K562 (cell line): ENCODE measurements at regions not wholly inside any gene's neighbourhood (a gene's known extent, or its start where the extent isn't known, plus 50 kb on each side); places are given as distances from the start of the nearest gene placed in this dataset.

ENCODE experiments used
- BMI1 ChIP-seq: fragments of 150-350 bp; IDR thresholded peaks from 2 replicates; pipeline ENCODE4 v1.6.1; 2014; ENCODE audit warnings: low read length
- DACH1 ChIP-seq: fragments of 450-650 bp; IDR thresholded peaks from 2 replicates; pipeline ENCODE4 v1.6.1; 2018; ENCODE audit not compliant: partially characterized antibody
- PCBP2 ChIP-seq: fragments of 200-400 bp; formaldehyde crosslinking; IDR thresholded peaks from 2 replicates; pipeline ENCODE4 v1.6.1; 2018; ENCODE audit warnings: low read length, low read depth, mild to moderate bottlenecking, moderate library complexity; ENCODE audit not compliant: poor library complexity, severe bottlenecking
- POLR2AphosphoS2 ChIP-seq: IDR thresholded peaks from 2 replicates; pipeline ENCODE4 v1.6.1; 2012; ENCODE audit warnings: low read length, improper control_type of control experiment
- RBM39 ChIP-seq: fragments of 200-400 bp; formaldehyde crosslinking; optimal IDR thresholded peaks from 2 replicates; pipeline ENCODE3; 2018; ENCODE audit warnings: low read depth, low read length
- THRAP3 ChIP-seq: fragments of 450-650 bp; IDR thresholded peaks from 2 replicates; pipeline ENCODE4 v1.6.1; 2016; ENCODE audit warnings: mild to moderate bottlenecking, inconsistent platforms, borderline replicate concordance
- TSC22D4 ChIP-seq: fragments of 450-650 bp; IDR thresholded peaks from 2 replicates; pipeline ENCODE4 v1.6.1; 2016; ENCODE audit warnings: missing genetic modification characterization, missing biosample characterization, control low read depth
- TF ChIP-seq, protein P1 (sequence below), 2 experiments: fragments of 150-350 bp in 1 of 2; IDR thresholded peaks; 2 replicates each; pipeline ENCODE4 v1.6.1; 2012 to 2016; ENCODE audit warnings: low read depth in 2 of 2, low read length in 2 of 2, mild to moderate bottlenecking in 1 of 2, moderate library complexity in 1 of 2
- TF ChIP-seq, protein P2 (sequence below): fragments of 450-650 bp; conservative IDR thresholded peaks from 2 replicates; pipeline ENCODE4 v1.6.1; 2016; ENCODE audit warnings: missing genetic modification characterization, low read depth, mild to moderate bottlenecking, missing compliant biosample characterization, moderate library complexity

GRCh38 chr3:106296062-106296461 is 427.2 kb upstream of the CBLB start (continued):
- TF ChIP-seq, protein P1, sequence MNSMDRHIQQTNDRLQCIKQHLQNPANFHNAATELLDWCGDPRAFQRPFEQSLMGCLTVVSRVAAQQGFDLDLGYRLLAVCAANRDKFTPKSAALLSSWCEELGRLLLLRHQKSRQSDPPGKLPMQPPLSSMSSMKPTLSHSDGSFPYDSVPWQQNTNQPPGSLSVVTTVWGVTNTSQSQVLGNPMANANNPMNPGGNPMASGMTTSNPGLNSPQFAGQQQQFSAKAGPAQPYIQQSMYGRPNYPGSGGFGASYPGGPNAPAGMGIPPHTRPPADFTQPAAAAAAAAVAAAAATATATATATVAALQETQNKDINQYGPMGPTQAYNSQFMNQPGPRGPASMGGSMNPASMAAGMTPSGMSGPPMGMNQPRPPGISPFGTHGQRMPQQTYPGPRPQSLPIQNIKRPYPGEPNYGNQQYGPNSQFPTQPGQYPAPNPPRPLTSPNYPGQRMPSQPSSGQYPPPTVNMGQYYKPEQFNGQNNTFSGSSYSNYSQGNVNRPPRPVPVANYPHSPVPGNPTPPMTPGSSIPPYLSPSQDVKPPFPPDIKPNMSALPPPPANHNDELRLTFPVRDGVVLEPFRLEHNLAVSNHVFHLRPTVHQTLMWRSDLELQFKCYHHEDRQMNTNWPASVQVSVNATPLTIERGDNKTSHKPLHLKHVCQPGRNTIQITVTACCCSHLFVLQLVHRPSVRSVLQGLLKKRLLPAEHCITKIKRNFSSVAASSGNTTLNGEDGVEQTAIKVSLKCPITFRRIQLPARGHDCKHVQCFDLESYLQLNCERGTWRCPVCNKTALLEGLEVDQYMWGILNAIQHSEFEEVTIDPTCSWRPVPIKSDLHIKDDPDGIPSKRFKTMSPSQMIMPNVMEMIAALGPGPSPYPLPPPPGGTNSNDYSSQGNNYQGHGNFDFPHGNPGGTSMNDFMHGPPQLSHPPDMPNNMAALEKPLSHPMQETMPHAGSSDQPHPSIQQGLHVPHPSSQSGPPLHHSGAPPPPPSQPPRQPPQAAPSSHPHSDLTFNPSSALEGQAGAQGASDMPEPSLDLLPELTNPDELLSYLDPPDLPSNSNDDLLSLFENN (IDR thresholded peaks at IDR 0.05; ENCODE audit: low read depth in 2 of 2, low read length in 2 of 2): no peak
- no peak for TF ChIP-seq DACH1
- TF ChIP-seq RBM39: no peak
- TF ChIP-seq THRAP3: no peak
- no peak for TF ChIP-seq PCBP2
- TF ChIP-seq, protein P2, sequence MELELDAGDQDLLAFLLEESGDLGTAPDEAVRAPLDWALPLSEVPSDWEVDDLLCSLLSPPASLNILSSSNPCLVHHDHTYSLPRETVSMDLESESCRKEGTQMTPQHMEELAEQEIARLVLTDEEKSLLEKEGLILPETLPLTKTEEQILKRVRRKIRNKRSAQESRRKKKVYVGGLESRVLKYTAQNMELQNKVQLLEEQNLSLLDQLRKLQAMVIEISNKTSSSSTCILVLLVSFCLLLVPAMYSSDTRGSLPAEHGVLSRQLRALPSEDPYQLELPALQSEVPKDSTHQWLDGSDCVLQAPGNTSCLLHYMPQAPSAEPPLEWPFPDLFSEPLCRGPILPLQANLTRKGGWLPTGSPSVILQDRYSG: no peak
- TF ChIP-seq TSC22D4: no peak
- no peak for TF ChIP-seq BMI1
- no peak for TF ChIP-seq POLR2AphosphoS2
- TF ChIP-seq, all 486 proteins: peak for 0
